Neuronal stem cell (in vitro differentiated cells): ENCODE measurements at regions not wholly inside any gene's neighbourhood (a gene's known extent, or its start where the extent isn't known, plus 50 kb on each side); places are given as distances from the start of the nearest gene placed in this dataset.

Experiments
- DNase-seq: peaks from one replicate; pipeline ENCODE4 v3.0.0-alpha.2; 2013; ENCODE audit warnings: low spot score
- H2AFZ ChIP-seq: one replicate; pipeline ENCODE4 v1.6.1; 2013; ENCODE audit warnings: mild to moderate bottlenecking, low read length, inconsistent platforms
- H2AK5ac ChIP-seq: 2 replicates; pipeline ENCODE4 v1.6.1; 2013; ENCODE audit warnings: low read depth, mild to moderate bottlenecking, inconsistent platforms, low read length, moderate library complexity, mixed read lengths
- H2BK120ac ChIP-seq: 2 replicates; pipeline ENCODE4 v1.6.1; 2013; ENCODE audit warnings: low read depth, mild to moderate bottlenecking, inconsistent platforms, low read length, moderate library complexity, mixed read lengths
- H2BK12ac ChIP-seq: one replicate; pipeline ENCODE4 v1.6.1; 2013; ENCODE audit warnings: low read length, inconsistent platforms
- H2BK15ac ChIP-seq: 2 replicates; pipeline ENCODE4 v1.6.1; 2013; ENCODE audit warnings: mild to moderate bottlenecking, low read length, inconsistent platforms, mixed read lengths
- H2BK5ac ChIP-seq: one replicate; pipeline ENCODE4 v1.6.1; 2013; ENCODE audit warnings: inconsistent platforms, mild to moderate bottlenecking, low read length, moderate library complexity
- H3K14ac ChIP-seq: one replicate; pipeline ENCODE4 v1.6.1; 2013; ENCODE audit warnings: low read length, inconsistent platforms
- H3K18ac ChIP-seq: 2 replicates; pipeline ENCODE4 v1.6.1; 2013; ENCODE audit warnings: low read length, inconsistent platforms
- H3K23ac ChIP-seq: 2 replicates; pipeline ENCODE4 v1.6.1; 2013; ENCODE audit warnings: low read depth, mild to moderate bottlenecking, mixed read lengths, low read length, inconsistent platforms; ENCODE audit not compliant: poor library complexity
- H3K27ac ChIP-seq: replicated peaks from 3 replicates; pipeline ENCODE4 v1.5.1; 2013; ENCODE audit warnings: low read length, inconsistent platforms
- H3K27me3 ChIP-seq, 3 experiments: 2 replicates each; pipeline ENCODE4 v1.6.1; 2013; ENCODE audit warnings: low read length in 3 of 3, mild to moderate bottlenecking in 2 of 3, inconsistent platforms in 1 of 3, low read depth in 1 of 3, mixed read lengths in 1 of 3, moderate library complexity in 1 of 3; ENCODE audit not compliant: control insufficient read depth in 3 of 3, insufficient read depth in 3 of 3
- H3K36me3 ChIP-seq, 2 donors: replicated peaks in 1 of 2; 2 replicates each; pipeline ENCODE4 v1.6.1; 2013; ENCODE audit warnings: low read length in 2 of 2; ENCODE audit not compliant: control insufficient read depth in 2 of 2, insufficient read depth in 2 of 2
- H3K4ac ChIP-seq: 2 replicates; pipeline ENCODE4 v1.6.1; 2013; ENCODE audit warnings: inconsistent platforms, mild to moderate bottlenecking, low read length, moderate library complexity
- H3K4me1 ChIP-seq, 2 donors: 1 replicate in 1 of 2; 2 replicates in 1 of 2; pipeline ENCODE4 v1.6.1; 2013; ENCODE audit warnings: low read length in 2 of 2, low read depth in 1 of 2; ENCODE audit not compliant: control insufficient read depth in 2 of 2, insufficient read depth in 1 of 2
- H3K4me2 ChIP-seq: one replicate; pipeline ENCODE4 v1.6.1; 2013; ENCODE audit warnings: mild to moderate bottlenecking, low read length, inconsistent platforms; ENCODE audit not compliant: insufficient read depth, poor library complexity, severe bottlenecking
- H3K4me3 ChIP-seq, 2 donors: 2 replicates each; pipeline ENCODE4 v1.5.1; 2013; ENCODE audit warnings: low read length in 2 of 2, mild to moderate bottlenecking in 2 of 2, inconsistent platforms in 1 of 2, moderate library complexity in 1 of 2
- H3K79me1 ChIP-seq: one replicate; pipeline ENCODE4 v1.6.1; 2013; ENCODE audit warnings: low read depth, mild to moderate bottlenecking, inconsistent platforms, low read length, moderate library complexity
- H3K9ac ChIP-seq: one replicate; pipeline ENCODE4 v1.6.1; 2013; ENCODE audit warnings: mild to moderate bottlenecking, low read depth, low read length, inconsistent platforms; ENCODE audit not compliant: poor library complexity
- H3K9me3 ChIP-seq, 2 donors: replicated peaks in 1 of 2; 2 replicates each; pipeline versions ENCODE3 to v1.6.1; 2013; ENCODE audit warnings: low read length in 2 of 2, mild to moderate bottlenecking in 2 of 2, inconsistent platforms in 1 of 2, low read depth in 1 of 2, mixed read lengths in 1 of 2, moderate library complexity in 1 of 2; ENCODE audit not compliant: control insufficient read depth in 2 of 2, insufficient read depth in 1 of 2
- H4K8ac ChIP-seq: one replicate; pipeline ENCODE4 v1.6.1; 2013; ENCODE audit warnings: low read depth, mild to moderate bottlenecking, inconsistent platforms, low read length, moderate library complexity
- H4K91ac ChIP-seq: one replicate; pipeline ENCODE4 v1.6.1; 2013; ENCODE audit warnings: low read length, low read depth, mild to moderate bottlenecking, inconsistent platforms; ENCODE audit not compliant: poor library complexity
- WGBS, 2 donors: extraction: QIAGEN DNeasy Blood & Tissue Kit; methylation state at CpG; one replicate each; pipeline ENCODE4 v1.1.7; 2013; ENCODE audit warnings: missing lambda C conversion rate in 2 of 2, mixed read lengths in 1 of 2; ENCODE audit not compliant: insufficient read length in 2 of 2, insufficient replicate concordance in 1 of 2; ENCODE audit errors: extremely low coverage in 2 of 2; 5-methylcytosine and 5-hydroxymethylcytosine counted together

GRCh38 chr14:23828616-23829015 lies 125.0 kb upstream of the DHRS4 start:
- no peak overlapping the region for H3K18ac ChIP-seq
- H2BK5ac ChIP-seq, result no peak overlapping the region
- no peak overlapping the region for H2AFZ ChIP-seq
- no peak overlapping the region for H2BK12ac ChIP-seq
- no peak overlapping the region for H3K4me3 ChIP-seq
- H3K4me1 ChIP-seq, result no peaks in the 10 kb centered on the region
- no peaks in the 10 kb centered on the region for H3K9me3 ChIP-seq
- H2BK15ac ChIP-seq, result no peak overlapping the region
- H3K79me1 ChIP-seq, result no peaks in the 10 kb centered on the region
- H3K9ac ChIP-seq, result no peak overlapping the region
- no peak overlapping the region for H3K4me2 ChIP-seq
- no peak overlapping the region for H2AK5ac ChIP-seq
- no peak overlapping the region for H3K4ac ChIP-seq
- no peak overlapping the region for H3K27ac ChIP-seq
- H4K91ac ChIP-seq, result no peak overlapping the region
- H3K36me3 ChIP-seq, result no peaks in the 10 kb centered on the region
- H3K27me3 ChIP-seq, result peaks cover 0 to 54% (median 2%) of the 10 kb centered on the region in 3 experiments
- H2BK120ac ChIP-seq, result no peak overlapping the region
- H4K8ac ChIP-seq, result no peak overlapping the region
- no peak for DNase-seq
- no peak overlapping the region for H3K23ac ChIP-seq
- no CpG with 5 or more reads among the region's 1 CpG for WGBS, 2 donors
- H3K14ac ChIP-seq, result no peak overlapping the region

DNA sequence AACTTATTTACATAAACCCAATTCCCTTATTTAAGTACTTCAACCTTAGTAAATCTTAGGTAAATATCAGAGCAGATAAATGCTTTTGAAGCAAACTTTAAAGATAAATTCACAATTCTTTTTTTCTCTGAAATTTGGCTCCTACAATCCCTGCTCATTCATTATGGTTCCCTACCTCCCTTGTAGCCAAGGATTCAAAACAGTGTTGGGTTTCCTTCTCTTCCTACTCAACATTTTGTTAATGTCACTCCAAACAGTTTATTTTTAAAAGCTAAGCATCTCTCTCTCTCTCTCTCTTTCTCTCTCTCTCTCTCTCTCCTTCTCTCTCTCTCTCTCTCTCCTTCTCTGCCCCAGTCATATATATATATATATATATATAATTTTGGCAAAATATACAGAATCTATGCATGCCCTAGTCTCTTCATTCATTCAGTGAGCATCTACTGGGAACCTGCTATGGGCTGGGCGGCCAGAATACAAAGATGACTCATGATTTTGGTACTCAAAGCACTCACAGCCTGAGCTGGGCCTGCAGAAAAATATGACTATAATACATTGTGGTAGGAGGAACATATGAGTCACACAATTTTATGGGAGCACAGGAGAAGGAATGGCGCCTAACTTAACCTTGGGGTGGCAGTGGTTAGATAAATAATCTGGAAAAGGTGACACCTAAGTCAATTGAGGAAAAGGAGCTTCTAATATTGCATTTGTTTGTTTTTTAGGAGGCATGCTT lies 123.7 kb upstream of the DHRS4 start:
- no peak overlapping the region for H3K4me2 ChIP-seq
- no peak overlapping the region for H3K4me3 ChIP-seq
- H3K27me3 ChIP-seq, result peaks cover 0 to 43% (median 2%) of the 10 kb centered on the region in 3 experiments
- no peak overlapping the region for H3K9ac ChIP-seq
- no peaks in the 10 kb centered on the region for H3K9me3 ChIP-seq
- no peak for DNase-seq
- no peak overlapping the region for H2BK5ac ChIP-seq
- H3K23ac ChIP-seq, result no peak overlapping the region
- H4K91ac ChIP-seq, result no peak overlapping the region
- H3K4ac ChIP-seq, result no peak overlapping the region
- no peak overlapping the region for H2AK5ac ChIP-seq
- no peak overlapping the region for H3K14ac ChIP-seq
- no peak overlapping the region for H4K8ac ChIP-seq
- no peaks in the 10 kb centered on the region for H3K36me3 ChIP-seq
- H3K27ac ChIP-seq, result no peak overlapping the region
- H2BK120ac ChIP-seq, result no peak overlapping the region
- H2BK12ac ChIP-seq, result no peak overlapping the region
- H3K79me1 ChIP-seq, result no peaks in the 10 kb centered on the region
- WGBS, 2 donors, result no CpG with 5 or more reads among the region's 2 CpGs
- H2AFZ ChIP-seq, result no peak overlapping the region
- H2BK15ac ChIP-seq, result no peak overlapping the region
- H3K18ac ChIP-seq, result no peak overlapping the region
- H3K4me1 ChIP-seq, result no peaks in the 10 kb centered on the region

DNA sequence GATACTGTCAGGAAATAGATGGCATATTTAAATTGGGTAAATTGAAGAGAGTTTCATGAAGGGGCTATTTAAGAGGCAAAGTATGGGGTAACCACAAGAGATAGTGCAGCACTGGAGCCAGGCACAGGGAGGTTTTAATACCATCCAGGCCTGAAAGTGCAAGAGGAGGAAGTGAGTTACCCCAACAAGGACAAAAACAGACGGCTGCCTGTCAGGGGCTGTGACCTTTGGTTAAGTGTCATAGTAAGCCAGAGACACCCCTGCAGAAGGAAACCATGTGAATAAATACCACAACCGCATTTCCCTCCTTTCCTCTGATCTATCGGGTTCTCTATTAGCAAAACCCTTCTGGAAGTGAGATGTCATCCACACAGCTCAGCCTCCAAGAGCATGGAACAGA lies 122.0 kb upstream of the DHRS4 start:
- Histone ChIP-seq H3K4me3 (no peak overlapping the region), H4K8ac (no peak overlapping the region), H2BK12ac (no peak overlapping the region), H4K91ac (no peak overlapping the region), H2BK5ac (no peak overlapping the region), H3K9ac (no peak overlapping the region), H3K4me2 (no peak overlapping the region), H3K23ac (no peak overlapping the region), H3K27ac (no peak overlapping the region), H3K27me3 (peaks cover 0 to 35% (median 0%) of the 10 kb centered on the region in 3 experiments), H2BK15ac (no peak overlapping the region), H3K14ac (no peak overlapping the region), H3K4ac (no peak overlapping the region), H2AK5ac (no peak overlapping the region), H3K9me3 (no peaks in the 10 kb centered on the region), H2AFZ (no peak overlapping the region), H3K4me1 (no peaks in the 10 kb centered on the region), H3K18ac (no peak overlapping the region), H3K36me3 (no peaks in the 10 kb centered on the region), H3K79me1 (no peaks in the 10 kb centered on the region), H2BK120ac (no peak overlapping the region)
- no CpG with 5 or more reads among the region's 3 CpGs for WGBS, 2 donors
- DNase-seq, result no peak

GRCh38 chr14:23861666-23862065 lies 91.9 kb upstream of the DHRS4 start:
- no CpG with 5 or more reads among the region's 2 CpGs for WGBS, 2 donors
- no peak overlapping the region for H4K8ac ChIP-seq
- H3K27ac ChIP-seq, result no peak overlapping the region
- H3K18ac ChIP-seq, result no peak overlapping the region
- no peak overlapping the region for H4K91ac ChIP-seq
- no peak overlapping the region for H3K4me3 ChIP-seq
- no peak overlapping the region for H2BK12ac ChIP-seq
- H3K79me1 ChIP-seq, result no peaks in the 10 kb centered on the region
- no peak overlapping the region for H3K14ac ChIP-seq
- no peak overlapping the region for H2AFZ ChIP-seq
- no peaks in the 10 kb centered on the region for H3K4me1 ChIP-seq
- H3K27me3 ChIP-seq, result peaks cover 0 to 20% (median 0%) of the 10 kb centered on the region in 3 experiments
- H3K4me2 ChIP-seq, result no peak overlapping the region
- no peak overlapping the region for H2BK5ac ChIP-seq
- no peak overlapping the region for H3K4ac ChIP-seq
- H3K23ac ChIP-seq, result no peak overlapping the region
- H2AK5ac ChIP-seq, result no peak overlapping the region
- no peak overlapping the region for H2BK120ac ChIP-seq
- H3K36me3 ChIP-seq, result no peaks in the 10 kb centered on the region
- no peak overlapping the region for H2BK15ac ChIP-seq
- H3K9me3 ChIP-seq, result no peaks in the 10 kb centered on the region
- no peak for DNase-seq
- H3K9ac ChIP-seq, result no peak overlapping the region
